Stimulated activated CD4-positive, alpha-beta T cell treated with anti-CD3 and anti-CD28 coated beads, Interleukin-15, amount 100 ng/mL, for 24 hours (primary cell): ENCODE measurements at regions not wholly inside any gene's neighbourhood (a gene's known extent, or its start where the extent isn't known, plus 50 kb on each side); places are given as distances from the start of the nearest gene placed in this dataset.

ENCODE experiments used
- DNase-seq: peaks from one replicate; pipeline ENCODE4 v3.0.0-alpha.2; 2020

DNA sequence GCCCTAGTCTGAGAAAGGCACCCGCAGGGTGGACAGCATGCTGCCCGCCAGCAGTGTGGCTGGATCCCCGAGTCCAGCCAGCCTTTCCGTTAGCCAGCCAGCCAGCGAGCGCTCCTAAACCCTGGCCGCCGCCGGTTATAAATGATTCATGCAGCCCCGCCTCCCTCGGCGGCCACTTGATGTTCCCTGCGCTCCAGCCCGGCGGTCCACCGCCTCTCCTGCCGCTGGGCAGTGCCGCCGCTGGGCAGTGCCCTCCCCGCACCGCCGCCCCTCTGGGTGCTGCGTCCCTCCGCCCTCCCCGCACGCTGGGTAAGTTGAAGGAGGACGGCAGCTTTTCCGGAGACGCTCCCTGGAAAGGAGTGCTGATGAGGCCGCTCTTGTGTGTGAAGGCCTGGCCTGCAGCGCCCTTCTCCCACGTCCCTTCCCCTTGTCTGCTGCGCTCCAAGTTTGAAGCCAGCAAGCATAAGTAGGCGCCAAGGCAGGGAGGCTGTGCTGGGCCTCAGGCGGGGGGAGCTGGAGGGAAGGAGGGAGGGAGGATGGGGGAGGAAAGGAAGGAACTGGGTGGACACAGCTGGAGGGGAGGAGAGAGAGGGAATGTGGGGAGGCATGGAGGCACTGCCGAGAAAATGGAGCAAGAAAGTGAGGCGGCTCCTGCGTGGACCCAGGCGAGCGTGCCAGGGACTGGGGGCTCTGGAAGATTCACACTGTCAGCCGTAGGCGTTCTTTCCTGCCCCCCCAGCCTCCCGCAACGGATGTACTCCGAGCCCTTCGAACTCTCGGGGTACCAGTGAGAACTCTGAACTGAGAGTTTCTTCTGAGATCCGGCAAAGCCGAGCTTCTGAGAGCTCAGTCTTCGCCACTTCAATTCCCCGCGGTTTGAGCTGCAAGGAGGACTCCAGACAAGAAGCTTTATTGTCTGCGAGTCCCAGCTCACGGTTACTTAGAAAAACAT, 131.9 kb downstream of the GLI2 start:
- DNase-seq = no peak

DNA sequence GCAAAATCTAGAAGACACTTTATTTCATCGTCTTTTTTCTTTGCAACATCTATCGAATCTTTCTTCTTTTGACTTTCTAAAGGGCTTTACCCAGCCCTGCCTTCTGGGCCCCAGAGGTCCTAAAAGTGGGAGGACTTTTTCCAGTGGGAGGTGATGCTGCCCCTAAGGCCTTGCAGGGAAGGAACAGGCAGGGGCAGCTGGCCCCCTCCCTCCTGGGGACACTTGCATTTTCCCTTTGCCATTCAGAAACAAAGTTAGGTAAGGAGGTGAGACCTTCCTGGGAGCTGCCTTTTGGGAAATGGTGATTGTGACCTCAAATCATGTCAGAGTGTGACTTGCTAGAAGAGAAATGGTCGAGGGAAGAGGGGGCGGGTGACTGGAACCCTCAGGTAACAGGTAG, 132.7 kb downstream of the GLI2 start:
- no peak for DNase-seq

DNA sequence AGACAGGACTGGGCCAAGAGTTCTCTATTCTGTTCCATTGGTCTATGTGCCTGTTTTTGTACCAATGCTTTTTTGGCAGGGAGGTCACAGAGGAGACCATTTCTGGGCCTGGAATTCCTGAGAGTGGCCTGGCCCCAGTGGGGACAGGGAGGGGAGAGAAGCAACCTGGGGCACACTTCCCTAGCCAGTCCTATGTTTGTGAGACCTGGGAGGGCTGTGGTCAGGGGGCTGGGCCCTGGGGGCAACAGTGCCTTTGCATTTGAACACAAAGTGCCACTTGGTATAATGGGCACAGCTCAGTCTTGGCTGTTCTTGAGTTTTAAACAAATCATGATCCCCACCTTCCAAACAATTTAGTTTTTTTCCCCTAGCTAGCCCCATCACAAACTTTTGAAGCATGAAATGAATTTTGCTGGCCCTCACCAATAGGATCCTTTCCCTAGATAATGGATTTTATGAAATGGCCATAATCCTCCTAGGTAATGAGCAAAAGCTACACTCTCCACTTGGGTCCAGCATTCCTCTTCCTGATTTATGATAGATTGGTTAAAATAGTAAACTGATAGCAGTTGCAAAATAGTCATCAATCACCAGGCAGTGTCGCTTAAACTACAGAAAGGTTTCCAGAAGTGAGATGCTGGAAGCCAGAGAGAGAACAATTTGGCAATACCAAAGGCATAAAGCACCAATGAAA, 133.5 kb downstream of the GLI2 start:
- DNase-seq = no peak

DNA sequence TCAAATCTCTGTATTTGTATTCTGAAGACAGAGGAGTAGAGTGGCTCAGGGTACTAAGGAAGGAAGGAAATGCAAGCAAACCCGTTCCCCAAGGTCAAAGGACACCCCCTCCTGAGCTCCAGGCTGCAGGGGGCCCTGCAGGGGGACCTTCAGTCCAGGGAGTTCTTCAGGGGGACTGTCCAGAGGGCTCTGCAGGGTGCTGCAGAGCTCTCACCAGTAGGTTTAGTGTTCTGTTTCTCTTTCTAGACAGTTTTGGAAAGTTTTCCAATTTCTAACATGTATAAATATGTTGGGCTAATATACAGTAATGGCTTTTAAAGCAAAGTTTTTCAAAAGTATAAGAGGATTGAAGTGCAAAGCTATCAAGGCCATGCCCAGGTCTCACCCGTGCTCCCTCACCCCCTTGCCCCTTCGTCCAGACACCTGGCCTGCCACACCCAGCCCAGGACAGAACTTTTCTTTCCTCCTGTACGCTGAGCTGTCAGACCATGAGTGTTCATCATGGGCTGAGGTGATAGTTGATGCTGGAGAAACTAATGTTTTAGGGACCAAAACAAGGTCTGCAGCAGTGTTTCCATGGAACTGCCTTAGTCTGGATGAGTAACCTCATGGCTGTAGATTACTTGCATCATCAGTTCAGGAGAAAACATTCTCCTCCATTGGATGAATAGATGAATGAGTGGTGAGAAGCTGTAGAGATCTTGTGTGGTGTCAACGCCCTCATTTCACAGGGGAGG, 134.2 kb downstream of the GLI2 start:
- no peak for DNase-seq

DNA sequence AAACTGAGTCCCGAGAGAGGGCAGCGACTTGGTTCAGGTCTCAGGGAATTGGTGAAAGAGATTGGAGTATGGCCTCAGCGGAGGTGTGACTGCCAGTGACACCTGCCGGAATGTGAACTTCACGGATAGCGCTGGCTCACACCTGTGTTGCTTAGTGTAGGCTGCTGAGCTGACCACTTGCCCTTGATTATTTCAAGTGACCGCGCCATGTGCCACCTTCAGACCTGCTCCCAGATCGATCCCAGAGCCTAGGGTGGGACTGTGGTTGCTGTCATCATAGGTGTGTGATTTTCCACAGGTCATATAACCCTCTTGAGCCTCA, 134.8 kb downstream of the GLI2 start:
- DNase-seq = no peak

DNA sequence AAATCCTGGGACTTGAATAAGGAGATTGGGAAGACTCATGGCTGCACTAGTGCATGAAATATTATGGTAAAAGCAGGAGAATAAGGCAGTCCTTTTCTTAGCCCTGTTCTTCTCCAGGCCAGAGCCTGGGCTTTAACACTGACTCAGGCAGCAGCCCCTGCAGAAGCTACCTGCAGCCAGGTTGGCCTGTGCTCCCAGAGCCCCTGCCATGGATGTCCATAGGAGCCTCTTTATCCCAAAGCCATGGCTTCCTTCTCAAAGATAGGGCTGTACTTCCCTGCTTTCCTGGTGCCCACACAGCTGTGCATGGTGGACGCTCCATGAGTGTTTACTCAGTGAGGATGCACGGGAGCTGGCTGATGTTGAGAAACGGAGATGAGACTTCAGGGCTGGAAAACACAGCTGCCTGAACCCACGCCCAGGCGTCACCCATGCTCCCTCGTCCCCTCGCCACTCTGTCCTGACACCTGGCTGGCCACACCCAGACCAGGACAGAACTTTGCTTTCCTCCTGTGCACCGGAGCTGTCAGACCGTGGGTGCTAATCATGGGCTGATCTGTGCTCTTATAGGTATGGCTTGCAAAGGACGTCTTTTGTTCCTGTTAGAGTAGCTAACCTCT, 135.5 kb downstream of the GLI2 start:
- no peak for DNase-seq

DNA sequence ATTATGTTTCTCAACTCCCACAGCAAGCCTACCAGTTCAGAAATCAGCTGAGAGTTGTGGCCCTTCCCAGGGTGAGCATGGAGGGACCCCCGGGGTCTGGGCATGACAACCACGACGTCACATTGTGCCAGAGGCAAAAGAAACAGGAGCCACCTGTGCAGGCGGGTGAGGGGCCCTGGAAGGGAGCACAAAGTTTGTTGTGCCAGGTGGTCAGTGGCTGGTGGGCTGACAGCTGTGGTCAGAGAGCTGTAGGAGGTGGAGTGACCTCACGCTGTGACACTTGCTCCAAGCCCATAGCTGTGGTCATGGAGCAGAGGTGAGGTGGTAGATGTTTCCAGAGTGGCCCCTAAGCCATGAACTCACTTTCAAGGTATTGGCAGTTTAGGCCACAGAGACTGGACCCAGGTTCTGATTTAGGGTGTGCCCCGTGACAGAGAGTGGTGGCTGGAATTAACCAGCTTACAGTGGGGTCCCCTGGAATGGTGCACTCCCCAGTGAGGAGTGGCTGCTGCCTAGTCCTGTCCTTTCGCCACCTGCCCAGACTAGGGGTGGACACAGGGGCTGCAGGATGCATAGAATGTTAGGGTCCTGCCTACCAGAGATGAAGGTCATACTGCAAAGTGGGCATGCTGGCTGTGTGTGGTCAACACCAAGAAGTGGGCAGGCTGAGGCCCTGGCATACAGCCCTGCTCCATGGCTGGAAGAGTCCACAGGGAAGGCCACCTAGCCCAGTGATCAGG, 136.4 kb downstream of the GLI2 start:
- DNase-seq = no peak

DNA sequence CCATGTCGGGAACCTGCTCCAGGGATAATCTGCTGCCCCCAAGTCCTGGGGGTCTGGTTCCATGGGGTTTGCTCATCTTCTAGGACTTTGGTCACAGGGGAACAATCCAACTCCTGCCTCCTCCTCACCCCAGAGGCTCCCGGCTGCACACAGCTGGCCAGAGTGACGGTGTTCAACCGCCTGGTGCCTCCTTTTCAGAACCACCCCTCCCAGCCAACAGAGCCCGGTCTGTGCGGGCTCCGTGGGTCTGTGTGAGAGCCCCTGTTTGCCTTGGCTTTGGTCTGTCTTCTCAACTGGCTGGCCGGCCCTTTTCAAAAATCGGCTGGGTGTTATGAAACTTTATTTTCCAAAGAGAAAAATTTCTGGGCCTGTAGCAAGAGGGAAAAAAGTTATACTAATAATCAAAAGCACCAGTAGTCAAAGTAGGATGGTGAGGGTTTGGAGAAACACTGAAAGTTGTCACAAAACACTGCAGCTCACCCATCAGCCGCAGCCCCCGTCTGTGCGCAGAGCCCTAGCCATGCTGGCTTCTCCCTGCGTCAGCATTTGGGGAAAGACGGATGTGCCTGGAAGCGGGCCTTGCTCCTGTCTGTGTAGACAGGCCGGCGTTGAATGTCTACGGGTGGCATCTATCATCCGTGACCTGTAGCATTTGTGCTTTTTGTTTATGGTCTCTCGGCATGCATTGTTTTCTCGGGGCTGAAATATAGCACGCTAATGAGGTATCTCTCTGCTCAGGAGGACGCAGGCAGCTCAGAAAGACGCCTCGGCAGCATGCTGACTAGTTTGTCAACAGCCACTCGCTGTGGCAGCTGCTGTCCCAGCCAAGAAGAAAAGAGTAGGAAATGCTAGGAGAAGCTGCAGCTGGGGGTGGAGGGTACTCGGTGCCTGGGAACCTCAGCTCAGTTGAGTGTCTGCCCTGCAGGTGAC, 138.6 kb downstream of the GLI2 start:
- DNase-seq = no peak

DNA sequence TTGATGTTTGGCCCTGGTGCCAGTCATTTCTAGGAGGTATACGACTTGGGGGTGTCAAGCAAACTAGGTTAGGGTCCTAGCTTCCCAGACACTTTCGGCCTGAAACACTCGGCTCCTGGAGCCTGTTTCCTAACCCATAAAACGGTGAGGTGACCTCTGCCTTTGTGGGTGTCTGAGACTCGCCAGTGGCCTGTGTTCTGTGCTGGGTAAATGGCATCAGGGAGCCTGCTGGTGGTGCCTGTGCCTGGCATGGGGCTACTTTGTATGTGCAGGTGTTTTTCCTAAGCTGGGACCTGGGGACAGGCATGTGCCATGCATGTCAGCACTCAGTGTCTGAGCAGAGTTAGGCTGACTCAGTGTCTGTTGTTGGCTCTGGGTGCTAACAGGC, 139.2 kb downstream of the GLI2 start:
- DNase-seq = no peak

DNA sequence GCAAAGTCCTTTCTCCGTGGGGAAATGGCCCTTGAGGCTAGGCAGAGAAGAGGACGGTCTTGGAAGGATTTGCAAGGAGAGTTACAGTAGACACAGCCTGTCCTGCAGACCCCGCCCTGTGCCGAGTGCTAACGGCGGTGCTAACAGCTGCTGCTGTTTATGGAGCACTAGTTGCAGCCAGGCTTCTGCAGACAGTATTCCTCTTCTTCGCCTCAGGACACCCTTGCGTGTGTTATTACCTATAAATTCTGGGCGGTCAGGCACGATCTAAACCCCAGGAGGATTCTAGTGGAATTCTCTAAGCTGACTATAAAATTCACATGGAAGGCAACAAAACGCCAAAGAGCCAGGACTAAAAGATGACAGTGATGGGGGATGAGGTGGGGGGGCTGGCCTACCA, 139.8 kb downstream of the GLI2 start:
- no peak for DNase-seq

DNA sequence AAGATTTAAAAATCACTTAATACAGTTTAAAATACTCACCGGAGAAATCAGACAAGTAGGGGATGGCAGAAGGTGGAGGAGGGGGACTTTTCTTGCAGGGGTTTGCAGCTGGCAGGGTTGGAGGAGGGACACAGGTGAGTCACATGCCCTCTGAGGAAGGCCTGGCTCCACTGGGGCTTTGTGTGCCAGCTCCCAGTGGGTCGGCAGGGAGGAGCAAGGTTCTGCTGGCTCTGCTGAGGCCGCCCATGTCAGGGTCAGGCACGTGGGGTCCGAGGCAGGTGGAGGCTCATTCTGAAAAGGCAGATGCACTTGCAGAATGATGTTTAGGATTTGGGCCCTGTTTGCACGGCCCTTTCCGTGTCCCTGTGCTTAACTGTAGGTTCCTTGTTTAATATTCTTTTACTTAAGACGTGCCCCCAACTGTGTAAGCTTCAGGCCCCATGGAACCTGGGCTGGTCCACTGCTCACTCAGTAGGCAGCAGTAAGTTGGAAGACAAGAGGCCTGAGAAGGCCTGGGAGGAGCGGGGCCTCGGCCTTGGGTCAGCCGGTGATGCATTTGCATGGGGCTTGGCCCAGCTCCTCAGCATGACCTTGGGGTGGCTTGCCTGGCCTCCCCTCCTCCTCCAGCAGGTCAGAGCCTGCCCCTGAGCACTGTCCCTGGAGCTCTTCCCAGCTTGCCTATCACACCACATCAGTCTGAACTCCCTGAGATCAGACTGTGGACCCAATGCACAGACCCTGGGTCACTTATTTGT, 141.0 kb downstream of the GLI2 start:
- DNase-seq = no peak

DNA sequence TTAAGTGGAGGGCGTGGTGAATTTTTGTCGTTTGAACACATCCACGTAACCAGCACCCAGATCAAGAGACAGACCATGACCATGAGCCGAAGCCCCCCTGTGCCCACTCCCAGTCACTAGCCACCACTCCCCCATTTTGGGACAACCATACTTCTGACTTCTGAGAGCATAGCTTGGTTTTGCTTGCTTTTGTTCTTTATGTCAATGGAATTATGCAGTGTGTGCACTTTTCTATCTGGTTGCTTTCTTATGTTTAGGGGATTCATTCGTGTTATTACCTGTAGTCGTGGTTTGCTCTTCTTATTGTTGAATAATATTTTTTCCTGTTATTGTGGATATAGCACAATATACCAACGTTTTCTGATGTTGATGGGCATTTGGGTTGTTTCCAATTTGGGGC, 141.7 kb downstream of the GLI2 start:
- DNase-seq = no peak

DNA sequence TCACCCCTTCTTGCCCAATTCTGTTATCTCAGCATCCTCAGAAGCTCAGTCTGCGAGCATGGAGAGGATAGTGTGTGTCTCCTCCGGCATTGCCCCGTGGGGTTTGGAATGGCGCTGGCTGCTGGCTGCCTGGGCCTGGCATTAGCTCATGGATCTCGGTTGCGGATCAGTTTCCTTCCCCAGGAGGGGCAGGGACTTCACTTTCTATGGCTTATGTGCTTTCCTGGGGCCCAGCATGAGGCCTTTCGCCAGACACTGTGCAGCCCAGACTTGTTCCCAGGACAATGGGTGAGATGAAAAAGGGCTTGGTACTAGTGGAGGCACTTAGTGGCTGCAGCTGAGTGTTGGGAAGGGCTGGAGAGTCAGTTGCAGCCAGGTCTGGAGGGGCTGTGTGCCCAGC, 143.3 kb downstream of the GLI2 start:
- DNase-seq = no peak

DNA sequence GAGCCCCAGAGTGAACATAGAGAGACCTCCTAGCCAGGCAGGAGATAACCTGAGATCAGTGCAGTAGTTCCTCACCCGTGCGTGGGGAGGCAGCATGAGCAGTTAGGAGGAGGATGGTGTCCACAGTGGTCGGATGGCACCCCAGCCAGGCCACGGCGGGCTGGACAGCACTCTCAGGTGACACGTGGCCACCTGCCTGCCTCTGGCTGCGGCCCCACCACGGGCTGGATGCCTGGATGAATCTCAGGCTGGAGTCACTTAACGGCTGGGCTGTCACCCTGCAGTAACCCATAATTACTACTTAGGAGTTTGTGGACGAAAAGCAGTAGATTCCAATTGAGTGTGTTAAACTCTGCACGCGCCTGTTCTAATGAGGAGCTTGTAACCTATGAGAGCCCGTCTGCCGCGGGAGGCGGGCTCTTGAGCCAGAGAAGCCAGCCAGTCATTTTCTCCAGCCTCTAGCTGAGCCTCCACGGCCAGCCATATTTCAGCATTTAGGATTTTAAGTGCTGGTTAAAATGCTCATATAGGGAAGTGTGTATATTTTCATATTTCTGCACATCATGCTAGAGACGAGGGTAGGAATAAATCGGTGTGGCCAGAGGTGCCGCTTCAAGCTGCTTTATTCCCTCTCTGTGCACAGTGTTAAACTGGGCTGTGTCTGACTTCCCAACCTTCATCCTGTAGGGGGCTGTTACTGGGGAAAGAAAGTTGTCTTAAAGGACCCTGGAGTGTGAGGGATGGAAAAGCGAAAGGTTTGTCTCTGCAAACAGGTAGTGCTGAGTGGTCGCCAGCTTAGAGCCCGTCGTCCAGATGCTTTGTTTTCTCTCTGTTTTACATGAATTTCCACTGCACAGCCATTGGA, 144.0 kb downstream of the GLI2 start:
- DNase-seq = no peak

DNA sequence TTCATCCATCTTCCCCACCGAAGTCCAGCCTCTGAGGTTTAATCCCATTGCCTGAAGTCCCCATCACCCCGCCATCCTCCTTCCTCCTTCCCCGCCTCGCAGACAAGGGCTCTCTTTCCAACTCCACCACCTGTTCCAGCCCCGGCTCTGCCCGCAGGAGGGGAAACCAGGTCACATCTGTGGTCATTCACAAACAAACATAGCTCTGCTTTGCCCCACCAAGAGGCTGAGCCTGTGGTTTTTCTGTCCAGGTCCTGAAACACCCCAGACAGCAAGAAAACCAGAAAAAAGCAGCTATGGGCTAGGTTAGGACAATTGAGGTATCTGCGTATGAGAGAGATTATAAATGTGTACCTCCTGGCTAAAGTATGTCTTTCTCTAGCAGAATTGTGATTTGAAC, 144.7 kb downstream of the GLI2 start:
- DNase-seq = no peak

DNA sequence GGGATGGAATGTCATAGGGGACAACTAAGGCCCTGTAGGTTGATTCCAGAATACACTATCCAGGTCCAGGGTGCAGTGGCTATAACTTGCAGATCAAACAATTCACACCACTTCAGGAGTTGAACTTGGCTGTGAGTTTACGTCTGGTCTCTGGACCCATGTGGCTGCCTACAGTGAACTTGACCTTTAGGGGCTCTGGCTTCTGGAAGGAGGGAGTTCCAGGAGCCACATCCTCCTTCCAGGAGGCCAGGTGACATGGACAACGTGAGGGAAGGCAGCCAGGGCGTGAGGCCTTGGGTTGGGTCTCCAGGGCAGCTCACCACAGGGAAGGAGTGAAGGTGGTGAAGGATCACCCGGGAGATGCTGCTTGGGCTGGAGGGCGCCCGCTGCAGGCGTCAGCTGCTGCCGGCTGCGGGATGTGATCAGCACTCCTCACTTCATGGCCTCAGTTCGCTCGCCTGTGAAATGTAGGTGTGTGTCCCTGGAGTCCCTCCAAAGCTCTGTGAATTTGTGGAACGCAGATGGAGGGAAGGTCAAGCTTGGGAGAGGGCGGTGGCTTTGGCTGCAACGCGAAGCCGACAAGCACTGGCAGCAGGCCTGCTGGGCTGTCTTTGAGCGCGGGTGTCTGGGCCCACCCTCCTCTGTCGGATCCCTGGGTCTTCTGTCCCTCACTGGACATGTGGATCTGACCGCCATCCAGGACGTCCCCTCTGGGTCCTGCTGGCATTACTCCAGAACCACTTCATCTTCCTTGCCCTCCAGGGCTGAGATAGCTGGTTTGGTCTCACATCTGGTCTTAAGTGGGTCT, 146.5 kb downstream of the GLI2 start:
- DNase-seq = no peak

DNA sequence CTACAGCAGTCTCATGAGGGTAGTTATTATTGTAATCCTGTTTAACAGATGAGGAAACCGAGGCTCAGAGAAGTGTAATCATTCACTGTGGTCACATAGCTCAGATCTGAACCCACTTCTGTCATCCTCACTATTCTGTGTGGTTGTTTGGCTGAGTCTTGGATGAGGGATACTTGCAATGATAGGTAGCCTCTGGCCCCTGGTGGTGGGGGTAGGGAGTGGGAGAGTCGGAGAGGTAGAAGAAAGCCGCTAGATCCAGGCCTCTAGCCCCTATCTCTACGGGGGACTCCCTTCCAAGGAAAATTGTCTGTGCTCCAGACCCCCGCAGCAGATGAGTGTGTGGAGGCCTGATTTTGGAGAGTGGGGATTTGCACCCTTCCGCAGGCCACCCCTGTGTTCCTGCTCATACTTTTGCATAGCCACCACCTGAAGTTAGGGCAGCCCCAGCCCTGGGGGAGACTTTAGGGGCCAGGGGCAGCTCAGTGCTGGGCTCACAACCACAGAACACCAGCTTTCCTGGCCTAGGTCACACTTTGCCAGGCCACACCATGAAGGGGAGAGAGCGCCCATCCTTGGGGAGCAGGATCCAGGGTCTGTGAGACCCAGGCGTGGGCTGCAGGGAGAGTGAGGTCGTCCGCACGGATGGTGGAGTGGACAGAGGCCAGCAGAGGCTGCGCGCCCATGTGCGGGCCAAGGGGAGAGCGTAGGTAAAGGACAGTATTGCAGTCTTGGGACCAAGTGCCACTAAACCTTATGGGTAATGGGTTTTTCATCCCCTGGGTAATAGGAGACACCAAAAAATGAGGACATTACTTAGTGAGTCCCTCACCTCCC, 148.2 kb downstream of the GLI2 start:
- no peak for DNase-seq
